Caco-2 (cell line): ENCODE measurements at regions not wholly inside any gene's neighbourhood (a gene's known extent, or its start where the extent isn't known, plus 50 kb on each side); places are given as distances from the start of the nearest gene placed in this dataset.

Experiments used
- BruUV-seq: library from RNA; stranded (reverse); fragments of 400-500 nt; replicated peaks from 2 replicates; lab custom pipeline; 2021; lab: Mats Ljungman, UMichigan
- CTCF ChIA-PET: fragments of 300-600 bp; sonication (Branson Sonifier 250); formaldehyde crosslinking; loops from one replicate; lab custom pipeline; 2022; ENCODE audit warnings: antibody characterized with exemption; lab: Charles Lee
- POLR2A ChIA-PET: fragments of 300-600 bp; sonication (Branson Sonifier 250); formaldehyde crosslinking; loops from one replicate; lab custom pipeline; 2022; ENCODE audit warnings: antibody characterized with exemption; lab: Charles Lee
- DNase-seq, 2 experiments: peaks; one replicate each; pipeline versions ENCODE4 v3.0.0 to v3.0.0-alpha.2; 2020 to 2022
- H3K27me3 ChIP-seq: replicated peaks from 2 replicates; pipeline ENCODE4 v1.6.0; 2011; ENCODE audit warnings: low read length; ENCODE audit not compliant: control insufficient read depth, insufficient read depth
- H3K36me3 ChIP-seq: 2 replicates; pipeline ENCODE4 v1.5.1; 2011; ENCODE audit warnings: low read length; ENCODE audit not compliant: control insufficient read depth, insufficient read depth
- H3K4me1 ChIP-seq: fragments of 250-450 bp; sonication (Bioruptor Pico); 2 replicates; pipeline ENCODE4 v1.5.1; 2020; ENCODE audit warnings: mild to moderate bottlenecking
- H3K4me3 ChIP-seq: 2 replicates; pipeline ENCODE4 v1.5.1; 2011; ENCODE audit warnings: low read depth, mild to moderate bottlenecking, control low read depth, low read length
- H3K9me3 ChIP-seq: fragments of 250-450 bp; sonication (Bioruptor Pico); 2 replicates; pipeline ENCODE4 v1.5.1; 2020; ENCODE audit warnings: mild to moderate bottlenecking, moderate library complexity
- H3K27ac Mint-ChIP-seq: one replicate; pipeline ENCODE4 v1.8.0; 2022; ENCODE audit warnings: mixed read lengths; ENCODE audit not compliant: unreplicated experiment
- H3K27me3 Mint-ChIP-seq: one replicate; pipeline ENCODE4 v1.8.0; 2022; ENCODE audit warnings: mixed read lengths; ENCODE audit not compliant: insufficient read depth, unreplicated experiment
- H3K36me3 Mint-ChIP-seq: one replicate; pipeline ENCODE4 v1.8.0; 2022; ENCODE audit warnings: mild to moderate bottlenecking, mixed read lengths; ENCODE audit not compliant: insufficient read depth, unreplicated experiment
- H3K4me1 Mint-ChIP-seq: one replicate; pipeline ENCODE4 v1.8.0; 2022; ENCODE audit warnings: low read depth, mixed read lengths; ENCODE audit not compliant: unreplicated experiment
- H3K4me3 Mint-ChIP-seq: one replicate; pipeline ENCODE4 v1.8.0; 2022; ENCODE audit warnings: mild to moderate bottlenecking, moderate library complexity, mixed read lengths; ENCODE audit not compliant: unreplicated experiment
- H3K9me3 Mint-ChIP-seq: one replicate; pipeline ENCODE4 v1.8.0; 2022; ENCODE audit warnings: mixed read lengths; ENCODE audit not compliant: unreplicated experiment
- intact Hi-C: fragments of 100-400 bp; cut with micrococcal nuclease; formaldehyde crosslinking; loops from one replicate; pipeline ENCODE4 v1.10.0; 2022; ENCODE audit not compliant: unreplicated experiment
- TF ChIP-seq, protein P1 (sequence below), 2 experiments: fragments of 200-600 bp in 1 of 2; IDR thresholded peaks; 1 replicate in 1 of 2; 2 replicates in 1 of 2; pipeline versions ENCODE4 v1.5.1 to v1.8.0; 2011 to 2022; ENCODE audit warnings: antibody characterized with exemption in 1 of 2, control low read depth in 1 of 2, inconsistent platforms in 1 of 2, low read depth in 1 of 2, low read length in 1 of 2, mild to moderate bottlenecking in 1 of 2, moderate library complexity in 1 of 2; ENCODE audit not compliant: insufficient read depth in 1 of 2, severe bottlenecking in 1 of 2, unreplicated experiment in 1 of 2

DNA sequence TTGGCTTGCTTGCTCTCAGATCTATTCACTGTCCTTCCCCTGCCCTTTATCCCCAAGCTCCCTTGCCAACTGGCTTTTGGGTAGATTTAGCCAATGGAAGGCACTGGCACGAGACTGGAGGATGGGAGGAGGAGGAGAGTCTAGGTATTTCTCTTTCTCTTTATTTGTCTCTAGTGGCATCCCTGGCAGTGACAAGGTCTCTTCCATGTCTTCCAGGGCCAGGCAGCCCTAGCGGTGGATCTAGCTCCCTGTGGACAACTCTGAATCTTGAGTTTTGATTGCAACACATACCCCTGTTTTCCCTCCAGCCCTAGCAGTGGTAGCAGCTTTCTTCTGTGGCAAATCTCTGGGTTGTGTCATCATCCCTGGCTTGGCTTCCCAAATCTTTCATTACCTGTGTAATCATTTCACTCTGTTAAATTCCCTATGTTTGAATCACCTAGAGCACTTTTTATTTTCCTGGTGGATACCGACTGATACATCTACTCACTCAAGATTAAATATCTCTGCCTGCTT is 171.1 kb upstream of the IRX6 start:
- Mint-ChIP-seq H3K4me1 (no peaks in the 10 kb centered on the region), H3K9me3 (peaks cover 5% of the 10 kb centered on the region), H3K27ac (no peak overlapping the region), H3K27me3 (peaks cover 3% of the 10 kb centered on the region), H3K4me3 (no peak overlapping the region), H3K36me3 (no peaks in the 10 kb centered on the region)
- ChIA-PET CTCF (no interaction called here), POLR2A (no interaction called here)
- no peak overlapping the region for H3K4me3 ChIP-seq
- no peaks in the 10 kb centered on the region for H3K36me3 ChIP-seq
- intact Hi-C loops: no loop called here
- no TSS peak for BruUV-seq
- no peak for DNase-seq
- no peaks in the 10 kb centered on the region for H3K4me1 ChIP-seq
- TF ChIP-seq, protein P1, sequence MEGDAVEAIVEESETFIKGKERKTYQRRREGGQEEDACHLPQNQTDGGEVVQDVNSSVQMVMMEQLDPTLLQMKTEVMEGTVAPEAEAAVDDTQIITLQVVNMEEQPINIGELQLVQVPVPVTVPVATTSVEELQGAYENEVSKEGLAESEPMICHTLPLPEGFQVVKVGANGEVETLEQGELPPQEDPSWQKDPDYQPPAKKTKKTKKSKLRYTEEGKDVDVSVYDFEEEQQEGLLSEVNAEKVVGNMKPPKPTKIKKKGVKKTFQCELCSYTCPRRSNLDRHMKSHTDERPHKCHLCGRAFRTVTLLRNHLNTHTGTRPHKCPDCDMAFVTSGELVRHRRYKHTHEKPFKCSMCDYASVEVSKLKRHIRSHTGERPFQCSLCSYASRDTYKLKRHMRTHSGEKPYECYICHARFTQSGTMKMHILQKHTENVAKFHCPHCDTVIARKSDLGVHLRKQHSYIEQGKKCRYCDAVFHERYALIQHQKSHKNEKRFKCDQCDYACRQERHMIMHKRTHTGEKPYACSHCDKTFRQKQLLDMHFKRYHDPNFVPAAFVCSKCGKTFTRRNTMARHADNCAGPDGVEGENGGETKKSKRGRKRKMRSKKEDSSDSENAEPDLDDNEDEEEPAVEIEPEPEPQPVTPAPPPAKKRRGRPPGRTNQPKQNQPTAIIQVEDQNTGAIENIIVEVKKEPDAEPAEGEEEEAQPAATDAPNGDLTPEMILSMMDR (IDR thresholded peaks at IDR 0.05; ENCODE audit: insufficient read depth in 1 of 2, low read depth in 1 of 2, low read length in 1 of 2, severe bottlenecking in 1 of 2, unreplicated experiment in 1 of 2): no peak
- H3K9me3 ChIP-seq: no peaks in the 10 kb centered on the region
- H3K27me3 ChIP-seq: no peaks in the 10 kb centered on the region

DNA sequence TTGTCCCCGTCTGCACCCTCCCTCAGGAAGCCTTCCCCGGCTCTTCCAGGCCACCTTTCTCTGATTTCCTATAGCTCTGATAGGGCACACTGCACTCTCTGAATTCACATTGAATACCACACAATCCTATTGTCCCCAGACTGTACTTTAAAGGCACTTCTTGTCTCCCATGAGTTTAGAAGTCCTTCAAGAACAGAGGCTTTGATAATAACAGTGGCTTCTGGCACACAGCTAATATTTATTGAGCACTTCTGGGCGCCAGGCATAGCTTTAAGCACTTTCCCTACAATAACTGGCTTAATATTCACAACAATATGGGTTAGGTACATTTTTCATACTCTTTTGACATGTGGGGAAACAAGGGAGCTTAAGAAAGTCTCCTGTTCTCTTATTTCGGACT is 169.7 kb upstream of the IRX6 start:
- H3K9me3 Mint-ChIP-seq: no peaks in the 10 kb centered on the region
- ChIA-PET POLR2A (no interaction called here), CTCF (no interaction called here)
- Histone ChIP-seq H3K9me3 (0 out of 2 replicates have a peak, but pooled peaks cover 1% of the 10 kb centered on the region), H3K27me3 (no peaks in the 10 kb centered on the region), H3K36me3 (no peaks in the 10 kb centered on the region), H3K4me3 (no peak overlapping the region), H3K4me1 (no peaks in the 10 kb centered on the region)
- no peaks in the 10 kb centered on the region for H3K4me1 Mint-ChIP-seq
- TF ChIP-seq, protein P1 (IDR thresholded peaks at IDR 0.05; ENCODE audit: insufficient read depth in 1 of 2, low read depth in 1 of 2, low read length in 1 of 2, severe bottlenecking in 1 of 2, unreplicated experiment in 1 of 2): no peak
- H3K36me3 Mint-ChIP-seq: no peaks in the 10 kb centered on the region
- peaks cover 3% of the 10 kb centered on the region for H3K27me3 Mint-ChIP-seq
- intact Hi-C loops: no loop called here
- no TSS peak for BruUV-seq
- DNase-seq: no peak
- no peak overlapping the region for H3K27ac Mint-ChIP-seq
- H3K4me3 Mint-ChIP-seq: no peak overlapping the region

DNA sequence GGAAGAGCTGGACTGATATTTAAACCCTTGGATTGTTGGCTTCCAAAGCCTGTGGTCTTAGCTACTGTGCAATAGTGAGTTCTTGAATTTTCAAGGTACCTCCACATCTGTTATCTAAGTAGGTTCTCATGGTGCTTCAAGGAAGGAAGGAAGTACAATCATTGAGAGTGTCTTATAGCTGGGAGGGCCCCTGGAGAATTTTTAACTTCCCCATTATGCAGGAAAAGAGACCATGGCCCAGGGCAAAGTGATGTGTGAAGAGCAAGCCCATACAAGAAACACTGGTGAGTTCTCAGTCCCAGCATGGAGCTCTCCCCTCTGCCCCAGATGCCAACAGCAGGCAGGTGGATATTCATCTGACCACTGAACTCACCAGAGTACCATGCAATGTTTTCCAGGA is 169.0 kb upstream of the IRX6 start:
- H3K27ac Mint-ChIP-seq: no peak overlapping the region
- CTCF ChIA-PET: no interaction called here
- H3K36me3 Mint-ChIP-seq: no peaks in the 10 kb centered on the region
- DNase-seq: no peak
- Histone ChIP-seq H3K4me3 (no peak overlapping the region), H3K4me1 (no peaks in the 10 kb centered on the region), H3K27me3 (no peaks in the 10 kb centered on the region), H3K36me3 (no peaks in the 10 kb centered on the region), H3K9me3 (0 out of 2 replicates have a peak, but pooled peaks cover 5% of the 10 kb centered on the region)
- H3K27me3 Mint-ChIP-seq: peaks cover 3% of the 10 kb centered on the region
- BruUV-seq: no TSS peak
- no peaks in the 10 kb centered on the region for H3K9me3 Mint-ChIP-seq
- intact Hi-C loops: no loop called here
- no peaks in the 10 kb centered on the region for H3K4me1 Mint-ChIP-seq
- no peak overlapping the region for H3K4me3 Mint-ChIP-seq
- POLR2A ChIA-PET: no interaction called here
- TF ChIP-seq, protein P1 (IDR thresholded peaks at IDR 0.05; ENCODE audit: insufficient read depth in 1 of 2, low read depth in 1 of 2, low read length in 1 of 2, severe bottlenecking in 1 of 2, unreplicated experiment in 1 of 2): no peak
